ENCODE measurements at regions not wholly inside any gene's neighbourhood (a gene's known extent, or its start where the extent isn't known, plus 50 kb on each side); places are given as distances from the start of the nearest gene placed in this dataset.
"Not testable (repeated sequence)": the region's sequence is repeated elsewhere in the genome, so short reads cannot be mapped to it uniquely, and the experiment has no call there.

DNA sequence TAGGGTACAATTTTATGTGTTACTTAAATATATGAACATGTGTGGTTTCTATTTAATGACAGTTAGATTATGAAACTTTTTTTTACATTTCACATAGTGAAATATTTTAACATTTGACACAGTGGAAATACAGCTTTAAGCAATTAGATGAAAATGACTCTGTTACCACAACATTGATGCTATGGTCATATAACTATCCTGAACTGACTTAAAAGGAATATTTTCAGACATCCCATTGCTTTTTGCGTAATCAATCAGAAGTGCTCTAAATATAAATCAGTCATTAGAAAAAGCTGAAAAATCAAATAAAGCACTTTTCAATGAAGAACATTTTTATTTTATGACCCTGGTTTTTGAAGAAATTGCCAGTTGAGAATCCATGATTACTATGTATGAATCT, 80.3 kb downstream of the UFM1 start:
- TF ChIP-seq, protein P1, sequence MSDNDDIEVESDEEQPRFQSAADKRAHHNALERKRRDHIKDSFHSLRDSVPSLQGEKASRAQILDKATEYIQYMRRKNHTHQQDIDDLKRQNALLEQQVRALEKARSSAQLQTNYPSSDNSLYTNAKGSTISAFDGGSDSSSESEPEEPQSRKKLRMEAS (IDR thresholded peaks at IDR 0.05; ENCODE audit: low read depth, low read length), result no peak
- no peak for DNase-seq (ENCODE audit: low read depth)

DNA sequence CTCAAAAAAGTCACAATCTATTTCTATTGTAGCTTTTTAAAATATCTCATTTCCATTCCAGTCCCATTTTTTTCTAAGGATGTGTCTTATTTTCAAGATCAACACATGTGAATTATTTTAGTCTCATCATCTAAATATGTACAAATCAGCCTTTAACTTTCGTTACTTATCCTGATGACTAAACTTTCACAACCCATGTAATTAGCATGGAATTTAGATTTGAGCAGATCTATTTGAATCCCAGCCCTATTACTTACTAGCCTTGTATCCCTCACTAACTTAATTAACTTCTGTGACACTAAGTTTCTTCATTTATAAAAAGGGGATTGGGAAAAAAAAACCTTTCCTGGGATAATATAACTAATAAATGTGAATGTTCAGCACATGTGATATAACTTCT, 81.1 kb downstream of the UFM1 start:
- TF ChIP-seq POLR2A (IDR thresholded peaks at IDR 0.05; ENCODE audit: extremely low read depth, insufficient read length) (no peak), MYC (IDR thresholded peaks at IDR 0.05; ENCODE audit: low read depth, low read length) (no peak)
- TF ChIP-seq, protein P2, sequence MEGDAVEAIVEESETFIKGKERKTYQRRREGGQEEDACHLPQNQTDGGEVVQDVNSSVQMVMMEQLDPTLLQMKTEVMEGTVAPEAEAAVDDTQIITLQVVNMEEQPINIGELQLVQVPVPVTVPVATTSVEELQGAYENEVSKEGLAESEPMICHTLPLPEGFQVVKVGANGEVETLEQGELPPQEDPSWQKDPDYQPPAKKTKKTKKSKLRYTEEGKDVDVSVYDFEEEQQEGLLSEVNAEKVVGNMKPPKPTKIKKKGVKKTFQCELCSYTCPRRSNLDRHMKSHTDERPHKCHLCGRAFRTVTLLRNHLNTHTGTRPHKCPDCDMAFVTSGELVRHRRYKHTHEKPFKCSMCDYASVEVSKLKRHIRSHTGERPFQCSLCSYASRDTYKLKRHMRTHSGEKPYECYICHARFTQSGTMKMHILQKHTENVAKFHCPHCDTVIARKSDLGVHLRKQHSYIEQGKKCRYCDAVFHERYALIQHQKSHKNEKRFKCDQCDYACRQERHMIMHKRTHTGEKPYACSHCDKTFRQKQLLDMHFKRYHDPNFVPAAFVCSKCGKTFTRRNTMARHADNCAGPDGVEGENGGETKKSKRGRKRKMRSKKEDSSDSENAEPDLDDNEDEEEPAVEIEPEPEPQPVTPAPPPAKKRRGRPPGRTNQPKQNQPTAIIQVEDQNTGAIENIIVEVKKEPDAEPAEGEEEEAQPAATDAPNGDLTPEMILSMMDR (IDR thresholded peaks at IDR 0.05; ENCODE audit: low read depth, low read length), result no peak
- TF ChIP-seq, protein P1 (IDR thresholded peaks at IDR 0.05; ENCODE audit: low read depth, low read length), result no peak
- no peak overlapping the region for H3K4me3 ChIP-seq (ENCODE audit: low read depth, low read length)
- DNase-seq (ENCODE audit: low read depth), result no peak

More for the DNA sequence above, 80.3 kb downstream of the UFM1 start:
- no peak overlapping the region for H3K4me3 ChIP-seq (ENCODE audit: low read depth, low read length)

DNA sequence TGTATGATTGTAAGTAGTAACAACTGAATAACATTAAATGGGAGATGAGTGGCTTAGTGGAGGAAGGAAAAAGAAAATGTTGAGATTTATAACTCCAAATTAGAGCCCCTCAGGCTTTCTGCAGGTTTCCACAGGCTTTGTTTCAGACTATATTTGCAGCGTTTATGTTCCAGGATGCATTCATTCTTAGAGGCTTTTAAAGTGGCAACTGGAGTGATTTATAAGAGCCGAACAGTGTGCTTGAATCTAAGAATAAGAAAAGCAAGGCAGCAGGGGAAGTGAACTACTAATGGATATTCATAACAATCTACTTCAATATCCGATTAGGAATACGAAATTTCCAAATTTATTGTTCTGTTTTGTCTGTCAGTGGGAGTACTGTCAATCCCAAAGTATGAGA, 91.0 kb downstream of the UFM1 start:
- TF ChIP-seq MYC (IDR thresholded peaks at IDR 0.05; ENCODE audit: low read depth, low read length) (no peak), POLR2A (IDR thresholded peaks at IDR 0.05; ENCODE audit: extremely low read depth, insufficient read length) (no peak)
- TF ChIP-seq, protein P2 (IDR thresholded peaks at IDR 0.05; ENCODE audit: low read depth, low read length), result no peak

DNA sequence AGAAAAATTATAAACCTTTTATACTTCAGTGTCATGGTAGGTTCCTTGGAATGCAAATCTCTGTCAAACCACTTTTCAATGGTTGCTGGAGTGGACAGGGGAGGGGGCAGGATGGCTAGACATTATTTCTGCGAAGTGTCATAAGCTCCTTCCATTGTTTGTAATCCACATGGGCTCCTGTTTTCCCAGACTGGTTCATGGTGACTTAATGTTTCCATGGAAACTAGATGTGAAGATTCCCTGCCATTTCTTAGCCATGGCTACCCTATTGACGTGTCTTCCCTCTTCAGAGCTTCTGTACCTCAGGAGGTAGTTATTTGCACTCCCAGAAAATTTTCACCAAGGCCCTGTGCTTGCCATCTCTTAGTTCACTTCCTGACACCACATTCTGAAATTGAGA, 95.3 kb downstream of the UFM1 start:
- no peak for DNase-seq (ENCODE audit: low read depth)
- TF ChIP-seq, protein P1 (IDR thresholded peaks at IDR 0.05; ENCODE audit: low read depth, low read length), result no peak
- TF ChIP-seq POLR2A (IDR thresholded peaks at IDR 0.05; ENCODE audit: extremely low read depth, insufficient read length) (no peak), MYC (IDR thresholded peaks at IDR 0.05; ENCODE audit: low read depth, low read length) (no peak)
- TF ChIP-seq, protein P2 (IDR thresholded peaks at IDR 0.05; ENCODE audit: low read depth, low read length), result no peak

More for the DNA sequence above, 91.0 kb downstream of the UFM1 start:
- DNase-seq (ENCODE audit: low read depth), result no peak
- H3K4me3 ChIP-seq (ENCODE audit: low read depth, low read length), result no peak overlapping the region

DNA sequence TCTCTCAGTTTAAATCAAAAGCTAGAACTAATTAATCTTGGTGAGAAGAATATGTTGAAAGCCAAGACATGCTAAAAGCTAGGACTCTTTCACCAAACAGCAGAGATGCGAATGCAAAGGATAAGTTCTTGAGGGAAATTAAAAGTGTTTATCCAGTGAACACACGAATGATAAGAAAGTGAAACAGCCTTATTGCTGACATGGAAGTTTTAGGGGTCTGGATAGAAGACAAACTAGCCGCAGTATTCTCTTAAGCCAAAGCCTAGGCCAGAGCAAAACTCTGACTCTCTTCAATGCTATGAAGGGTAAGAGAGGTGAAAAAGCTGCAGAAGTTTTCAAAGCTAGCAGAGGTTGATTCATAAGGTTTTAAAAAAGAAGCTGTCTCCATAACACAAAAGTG, 103.0 kb downstream of the UFM1 start:
- no peak for TF ChIP-seq MYC (IDR thresholded peaks at IDR 0.05; ENCODE audit: low read depth, low read length)
- DNase-seq (ENCODE audit: low read depth), result no peak
- H3K4me3 ChIP-seq (ENCODE audit: low read depth, low read length), result no peak overlapping the region

More for the DNA sequence above, 95.3 kb downstream of the UFM1 start:
- H3K4me3 ChIP-seq (ENCODE audit: low read depth, low read length), result no peak overlapping the region

DNA sequence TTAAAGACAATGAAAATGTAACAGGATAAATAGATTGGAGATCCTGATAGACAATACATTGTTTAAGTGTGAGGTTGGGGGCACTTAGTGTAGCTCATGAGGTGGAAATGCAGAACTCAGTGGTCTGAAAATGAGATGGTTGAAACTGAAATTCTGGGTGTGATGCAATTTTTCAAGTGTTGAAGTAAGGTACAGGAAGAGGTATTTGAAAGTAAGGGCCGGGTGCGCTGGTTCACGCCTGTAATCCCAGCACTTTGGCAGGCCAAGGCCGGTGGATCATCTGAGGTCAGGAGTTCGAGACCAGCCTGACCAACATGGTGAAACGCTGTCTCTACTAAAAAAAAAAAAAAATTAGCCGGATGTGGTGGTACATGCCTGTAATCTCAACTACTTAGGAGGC, 113.0 kb downstream of the UFM1 start:
- no peak for DNase-seq (ENCODE audit: low read depth)
- no peak overlapping the region for H3K4me3 ChIP-seq (ENCODE audit: low read depth, low read length)
- TF ChIP-seq, protein P1 (IDR thresholded peaks at IDR 0.05; ENCODE audit: low read depth, low read length), result no peak
- TF ChIP-seq POLR2A (IDR thresholded peaks at IDR 0.05; ENCODE audit: extremely low read depth, insufficient read length), result no peak
- TF ChIP-seq, protein P2 (IDR thresholded peaks at IDR 0.05; ENCODE audit: low read depth, low read length), result no peak
- no peak for TF ChIP-seq MYC (IDR thresholded peaks at IDR 0.05; ENCODE audit: low read depth, low read length)

DNA sequence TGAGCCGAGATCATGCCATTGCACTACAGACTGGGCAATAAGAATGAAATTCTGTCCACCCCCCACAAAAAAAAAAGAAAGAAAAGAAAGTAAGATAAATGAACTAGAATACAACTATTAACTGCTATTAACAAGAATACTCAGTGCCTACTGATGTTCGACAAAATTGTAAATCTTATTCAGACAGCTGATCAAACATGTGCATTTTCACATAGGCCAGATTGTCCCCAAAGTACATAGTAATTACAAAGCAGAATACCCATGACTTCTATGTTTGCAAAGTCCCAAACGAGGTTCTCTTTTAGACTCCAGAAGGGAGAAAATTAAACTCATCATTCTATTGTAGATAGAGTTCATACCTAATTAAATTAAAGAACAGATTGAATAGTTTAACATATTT, 113.4 kb downstream of the UFM1 start:
- H3K4me3 ChIP-seq (ENCODE audit: low read depth, low read length), result no peak overlapping the region
- no peak for DNase-seq (ENCODE audit: low read depth)
- TF ChIP-seq, protein P1 (IDR thresholded peaks at IDR 0.05; ENCODE audit: low read depth, low read length), result no peak
- TF ChIP-seq POLR2A (IDR thresholded peaks at IDR 0.05; ENCODE audit: extremely low read depth, insufficient read length) (no peak), MYC (IDR thresholded peaks at IDR 0.05; ENCODE audit: low read depth, low read length) (no peak)
- TF ChIP-seq, protein P2 (IDR thresholded peaks at IDR 0.05; ENCODE audit: low read depth, low read length), result no peak

DNA sequence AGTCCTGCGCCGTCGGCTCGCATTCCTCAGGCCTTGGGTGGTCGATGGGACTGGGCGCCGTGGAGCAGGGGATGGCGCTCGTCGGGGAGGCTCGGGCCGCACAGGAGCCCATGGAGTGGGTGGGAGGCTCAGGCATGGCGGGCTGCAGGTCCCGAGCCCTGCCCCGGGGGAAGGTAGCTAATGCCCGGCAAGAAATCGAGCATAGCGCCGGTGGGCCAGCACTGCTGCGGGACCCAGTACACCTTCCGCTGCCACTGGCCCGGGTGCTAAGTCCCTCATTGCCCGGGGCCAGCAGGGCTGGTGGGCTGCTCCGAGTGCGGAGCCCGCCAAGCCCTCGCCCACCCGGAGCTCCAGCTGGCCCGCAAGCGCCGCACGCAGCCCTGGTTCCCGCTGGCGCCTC, 122.8 kb downstream of the UFM1 start:
- not testable (repeated sequence) for DNase-seq (ENCODE audit: low read depth); H3K4me3 ChIP-seq (ENCODE audit: low read depth, low read length)

Data from NB4 (cell line).